NCI-H1417 (cell line): ENCODE measurements at regions not wholly inside any gene's neighbourhood (a gene's known extent, or its start where the extent isn't known, plus 50 kb on each side); places are given as distances from the start of the nearest gene placed in this dataset.

Source experiments
- DNase-seq, 3 experiments: peaks; one replicate each; lab custom pipeline; 2025; lab: John Stamatoyannopoulos, UW

DNA sequence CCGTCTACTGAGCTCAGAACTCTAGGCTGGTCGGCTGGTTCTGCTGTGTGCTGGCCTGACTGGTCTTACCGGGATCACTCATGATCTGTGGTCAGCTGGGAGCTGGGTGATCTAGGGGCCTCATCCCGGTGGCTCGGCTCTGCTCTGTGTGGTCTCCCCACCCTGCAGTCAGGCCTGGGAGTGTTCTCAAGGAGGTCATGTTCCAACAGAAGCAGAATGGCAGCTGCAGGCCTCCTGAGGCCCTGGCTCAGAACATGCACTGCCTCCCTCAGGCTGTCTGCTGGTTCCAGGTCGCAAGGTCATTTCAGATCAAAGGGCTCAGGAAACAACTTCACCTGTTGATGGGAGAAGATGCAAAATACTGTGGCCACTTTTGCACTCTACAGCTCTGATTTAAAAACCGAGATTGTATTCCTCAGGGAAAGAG, 81.1 kb upstream of the RFX8 start:
- no peak for DNase-seq

DNA sequence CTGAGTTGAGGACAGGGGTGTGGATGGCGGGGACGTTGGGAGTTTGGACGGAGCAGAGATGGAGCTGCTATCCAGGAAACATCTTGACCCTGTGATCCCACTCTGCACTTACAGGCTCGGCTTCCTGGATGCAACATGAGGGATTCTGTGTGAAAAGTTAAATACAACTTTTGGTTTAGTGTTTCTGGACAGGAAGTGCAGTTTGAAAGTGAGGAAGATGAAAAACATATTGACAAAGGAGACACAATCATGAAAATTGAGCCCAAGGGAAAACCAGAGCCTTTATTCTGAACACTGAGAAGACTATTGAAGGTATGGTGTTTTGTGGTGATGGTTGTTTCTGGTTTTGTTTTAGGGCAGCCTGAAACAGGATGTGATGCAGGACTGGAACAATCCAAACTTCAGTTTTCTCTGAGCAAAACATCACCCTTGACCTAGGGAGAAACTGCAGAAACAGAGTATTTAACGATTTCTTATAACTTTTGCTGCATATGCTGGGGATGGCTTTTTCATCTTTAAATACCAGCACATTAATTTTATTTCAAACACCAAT, 76.5 kb upstream of the RFX8 start:
- no peak for DNase-seq

- DNase-seq = no peak
Measured at GRCh38 chr2:101550555-101550954, 75.6 kb upstream of the RFX8 start.

DNA sequence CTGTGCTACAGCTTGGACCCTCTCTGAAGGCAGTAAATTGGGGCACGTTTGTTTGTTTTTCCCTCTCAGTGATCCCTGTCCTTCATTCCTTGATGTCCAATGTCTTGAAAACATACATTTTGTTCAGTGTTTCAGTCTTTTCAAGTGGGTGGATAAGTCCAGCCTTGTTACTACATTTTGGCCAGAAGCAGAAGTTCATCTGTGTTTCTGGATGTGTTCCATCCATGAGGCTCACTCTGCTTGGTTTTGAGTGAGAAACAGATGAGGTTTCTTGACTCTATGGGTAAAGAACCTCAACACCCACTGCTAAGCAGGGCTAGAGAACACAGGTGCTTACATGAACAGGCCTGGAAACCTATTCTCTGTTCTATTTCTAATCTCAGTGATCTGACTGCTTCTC, 74.5 kb upstream of the RFX8 start:
- no peak for DNase-seq

- DNase-seq = no peak
Measured at GRCh38 chr2:101546376-101547058, 71.6 kb upstream of the RFX8 start.

DNA sequence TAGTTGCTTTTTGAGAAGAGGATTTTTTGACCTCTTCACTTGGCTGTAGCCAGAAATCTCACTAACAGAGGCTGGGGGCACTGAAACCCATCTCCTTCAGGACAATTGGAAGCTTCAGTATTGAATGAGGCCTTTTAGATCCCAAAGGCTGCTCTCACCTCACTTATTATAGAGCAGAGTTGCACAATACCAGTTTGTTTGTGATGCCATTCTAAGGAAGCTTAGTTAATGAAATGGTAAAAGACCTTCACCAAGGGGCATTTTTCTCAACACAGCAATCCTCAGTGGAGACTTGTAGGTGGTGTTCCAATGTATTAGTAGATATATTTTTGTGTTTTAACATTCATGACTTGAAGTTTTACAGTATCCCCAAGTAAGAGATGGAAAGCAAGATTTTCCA, 71.0 kb upstream of the RFX8 start:
- DNase-seq = no peak

DNA sequence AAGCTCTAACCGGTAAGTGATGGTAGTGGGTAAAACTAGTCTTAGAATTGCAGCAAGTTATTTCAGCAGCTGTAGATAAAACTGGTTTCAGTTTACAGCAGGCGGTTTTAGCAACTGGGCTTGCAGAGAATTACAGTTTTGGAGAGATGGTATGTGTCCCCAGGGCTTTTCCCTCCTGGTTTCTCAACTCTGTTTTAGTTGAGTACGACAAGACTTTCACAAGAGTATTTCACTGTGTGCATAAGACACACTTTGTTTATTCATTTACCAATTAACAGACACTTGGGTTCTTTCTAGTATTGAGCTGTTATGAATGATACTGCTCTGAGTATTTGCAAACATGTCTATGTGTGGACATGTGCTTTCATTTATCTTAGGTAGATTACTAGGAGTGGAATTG, 65.6 kb upstream of the RFX8 start:
- no peak for DNase-seq

DNA sequence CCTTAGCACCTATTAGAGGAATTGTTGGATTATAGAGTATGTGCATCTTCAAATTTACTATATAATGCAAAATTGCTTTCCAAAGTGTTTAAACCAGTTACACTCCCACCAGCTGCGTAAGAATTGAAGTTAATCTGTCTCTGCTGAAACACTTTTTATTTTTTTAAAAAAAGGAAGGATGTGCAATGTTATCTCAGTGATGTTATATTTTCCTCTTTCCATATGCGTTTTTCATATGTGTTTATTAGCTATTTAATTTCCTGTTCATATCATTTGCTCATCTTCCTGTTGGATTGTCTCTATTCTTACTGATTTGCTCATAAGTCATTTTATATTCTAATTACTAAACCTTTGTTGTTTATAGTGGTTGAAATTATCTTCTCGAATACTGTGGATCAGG, 63.2 kb upstream of the RFX8 start:
- no peak for DNase-seq

DNA sequence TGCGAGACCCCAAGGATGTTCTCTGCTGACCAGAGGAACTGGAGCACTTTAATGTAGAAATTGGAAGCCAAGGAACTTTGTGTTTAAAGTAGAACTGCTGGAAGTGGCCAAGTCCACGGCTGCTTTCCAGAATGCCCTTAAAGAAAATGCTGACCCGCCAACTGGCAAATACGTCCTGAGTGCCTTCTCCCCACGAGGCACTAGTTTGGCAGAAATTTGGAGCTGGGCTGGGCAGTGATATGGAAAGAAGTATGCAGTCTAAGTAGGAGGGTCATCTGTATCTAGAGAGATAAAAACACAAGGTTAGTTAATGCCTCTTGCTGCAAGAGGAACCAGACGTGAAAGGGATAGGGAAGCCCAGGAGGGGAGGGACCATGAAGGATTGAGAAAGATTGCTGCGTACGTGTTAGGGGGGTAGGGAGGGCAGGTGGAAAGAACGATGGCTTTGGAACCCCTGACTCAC, 59.3 kb upstream of the RFX8 start:
- DNase-seq = no peak

GRCh38 chr2:101533561-101534148, 58.7 kb upstream of the RFX8 start:
- peak in 1 of 3 experiments; percentile 31 for DNase-seq

GRCh38 chr2:101528501-101528900, 53.6 kb upstream of the RFX8 start:
- DNase-seq = no peak

DNA sequence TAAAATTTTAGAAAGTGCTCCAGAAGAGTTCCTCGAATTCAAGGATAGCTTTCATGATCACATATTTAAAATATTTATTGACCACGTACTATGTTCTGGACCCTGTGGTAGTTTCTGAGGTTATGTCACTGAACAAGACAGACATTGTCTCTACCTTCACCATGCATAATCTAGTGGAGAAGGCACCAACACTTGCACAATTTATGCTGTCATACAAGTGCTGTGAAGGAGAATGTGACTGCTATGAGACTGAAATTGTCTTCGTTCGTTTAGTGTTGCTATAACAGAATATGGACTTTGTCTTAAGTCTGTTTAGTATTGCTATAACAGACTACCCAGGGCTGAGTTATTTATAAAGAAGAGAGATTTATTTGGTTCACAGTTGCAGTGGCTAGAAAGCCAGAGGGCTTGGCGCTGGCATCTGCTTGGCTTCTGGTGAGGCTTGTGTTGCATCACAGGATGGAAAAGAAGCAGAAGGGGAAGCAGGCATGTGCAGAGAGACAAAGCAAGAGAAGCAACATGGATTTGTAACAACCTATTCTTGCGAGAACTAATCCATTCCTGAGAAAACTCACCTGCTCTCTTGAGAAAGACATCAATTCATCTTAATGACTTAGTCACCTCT, 50.0 kb upstream of the RFX8 start:
- no peak for DNase-seq
